Skeletal muscle satellite cell (primary cell): ENCODE measurements at regions not wholly inside any gene's neighbourhood (a gene's known extent, or its start where the extent isn't known, plus 50 kb on each side); places are given as distances from the start of the nearest gene placed in this dataset.

ENCODE experiments used
- H3K27me3 ChIP-seq: 2 replicates; pipeline ENCODE4 v1.7.0; 2013; ENCODE audit warnings: low read length; ENCODE audit not compliant: control insufficient read depth, insufficient read depth
- H3K36me3 ChIP-seq: 2 replicates; pipeline ENCODE4 v1.7.0; 2013; ENCODE audit warnings: mild to moderate bottlenecking, control low read depth, low read length; ENCODE audit not compliant: insufficient read depth
- H3K4me1 ChIP-seq: 2 replicates; pipeline ENCODE4 v1.7.0; 2013; ENCODE audit warnings: low read length; ENCODE audit not compliant: control insufficient read depth, insufficient read depth
- H3K4me2 ChIP-seq: 2 replicates; pipeline ENCODE4 v1.7.0; 2013; ENCODE audit warnings: mild to moderate bottlenecking, low read length
- H3K4me3 ChIP-seq: 2 replicates; pipeline ENCODE4 v1.7.0; 2013; ENCODE audit warnings: low read length
- H3K9ac ChIP-seq: 2 replicates; pipeline ENCODE4 v1.7.0; 2013; ENCODE audit warnings: mild to moderate bottlenecking, low read depth, low read length, moderate library complexity
- H3K9me3 ChIP-seq: replicated peaks from 2 replicates; pipeline ENCODE4 v1.7.0; 2013; ENCODE audit warnings: mild to moderate bottlenecking, control low read depth, low read length

GRCh38 chr21:15329191-15329590 lies 264.4 kb upstream of the NRIP1 start:
- Histone ChIP-seq H3K9me3 (no peaks in the 10 kb centered on the region), H3K9ac (no peak overlapping the region), H3K4me2 (no peak overlapping the region), H3K36me3 (no peaks in the 10 kb centered on the region), H3K4me1 (no peaks in the 10 kb centered on the region), H3K4me3 (no peak overlapping the region), H3K27me3 (no peaks in the 10 kb centered on the region)

- Histone ChIP-seq H3K27me3 (no peaks in the 10 kb centered on the region), H3K9me3 (no peaks in the 10 kb centered on the region), H3K36me3 (no peaks in the 10 kb centered on the region), H3K4me3 (no peak overlapping the region), H3K4me1 (no peaks in the 10 kb centered on the region), H3K4me2 (no peak overlapping the region), H3K9ac (no peak overlapping the region)
These were observed 266.1 kb upstream of the NRIP1 start for GRCh38 chr21:15330872-15331271.

- H3K27me3 ChIP-seq: no peaks in the 10 kb centered on the region
- H3K9me3 ChIP-seq: no peaks in the 10 kb centered on the region
- H3K36me3 ChIP-seq: no peaks in the 10 kb centered on the region
- H3K9ac ChIP-seq: no peak overlapping the region
- no peaks in the 10 kb centered on the region for H3K4me1 ChIP-seq
- H3K4me2 ChIP-seq: no peak overlapping the region
- H3K4me3 ChIP-seq: no peak overlapping the region
These were observed 267.8 kb upstream of the NRIP1 start for GRCh38 chr21:15332572-15332971.

- Histone ChIP-seq H3K9ac (no peak overlapping the region), H3K4me2 (no peak overlapping the region), H3K4me3 (no peak overlapping the region), H3K9me3 (no peaks in the 10 kb centered on the region), H3K4me1 (no peaks in the 10 kb centered on the region), H3K36me3 (no peaks in the 10 kb centered on the region), H3K27me3 (no peaks in the 10 kb centered on the region)
These were observed 268.4 kb upstream of the NRIP1 start for GRCh38 chr21:15333136-15333710.

GRCh38 chr21:15333951-15334350 lies 269.2 kb upstream of the NRIP1 start:
- H3K9ac ChIP-seq: no peak overlapping the region
- no peaks in the 10 kb centered on the region for H3K27me3 ChIP-seq

GRCh38 chr21:15343066-15343465 lies 278.3 kb upstream of the NRIP1 start:
- Histone ChIP-seq H3K9me3 (no peaks in the 10 kb centered on the region), H3K4me3 (no peak overlapping the region), H3K9ac (no peak overlapping the region), H3K4me1 (no peaks in the 10 kb centered on the region), H3K27me3 (no peaks in the 10 kb centered on the region), H3K4me2 (no peak overlapping the region), H3K36me3 (no peaks in the 10 kb centered on the region)

More at GRCh38 chr21:15333951-15334350, 269.2 kb upstream of the NRIP1 start:
- Histone ChIP-seq H3K4me1 (no peaks in the 10 kb centered on the region), H3K36me3 (no peaks in the 10 kb centered on the region), H3K4me3 (no peak overlapping the region), H3K9me3 (no peaks in the 10 kb centered on the region), H3K4me2 (no peak overlapping the region)

GRCh38 chr21:15352009-15352408 lies 287.2 kb upstream of the NRIP1 start:
- Histone ChIP-seq H3K4me3 (no peak overlapping the region), H3K9ac (no peak overlapping the region), H3K4me2 (no peak overlapping the region), H3K27me3 (no peaks in the 10 kb centered on the region), H3K36me3 (no peaks in the 10 kb centered on the region), H3K4me1 (no peaks in the 10 kb centered on the region), H3K9me3 (no peaks in the 10 kb centered on the region)

- H3K4me3 ChIP-seq: no peak overlapping the region
- no peaks in the 10 kb centered on the region for H3K36me3 ChIP-seq
- no peaks in the 10 kb centered on the region for H3K4me1 ChIP-seq
- no peaks in the 10 kb centered on the region for H3K9me3 ChIP-seq
- H3K4me2 ChIP-seq: no peak overlapping the region
- no peaks in the 10 kb centered on the region for H3K27me3 ChIP-seq
- H3K9ac ChIP-seq: no peak overlapping the region
These were observed 288.7 kb upstream of the NRIP1 start for GRCh38 chr21:15353546-15353945.

GRCh38 chr21:15354516-15354915 lies 289.7 kb upstream of the NRIP1 start:
- Histone ChIP-seq H3K4me2 (no peak overlapping the region), H3K9me3 (no peaks in the 10 kb centered on the region), H3K27me3 (no peaks in the 10 kb centered on the region), H3K4me3 (no peak overlapping the region), H3K4me1 (no peaks in the 10 kb centered on the region), H3K9ac (no peak overlapping the region), H3K36me3 (no peaks in the 10 kb centered on the region)

- H3K36me3 ChIP-seq: no peaks in the 10 kb centered on the region
- H3K9ac ChIP-seq: no peak overlapping the region
- no peaks in the 10 kb centered on the region for H3K4me1 ChIP-seq
- no peaks in the 10 kb centered on the region for H3K27me3 ChIP-seq
- no peaks in the 10 kb centered on the region for H3K9me3 ChIP-seq
- no peak overlapping the region for H3K4me3 ChIP-seq
- no peak overlapping the region for H3K4me2 ChIP-seq
These were observed 290.3 kb upstream of the NRIP1 start for GRCh38 chr21:15355066-15355465.

- H3K4me2 ChIP-seq: no peak overlapping the region
- H3K27me3 ChIP-seq: no peaks in the 10 kb centered on the region
- H3K36me3 ChIP-seq: no peaks in the 10 kb centered on the region
- H3K9me3 ChIP-seq: no peaks in the 10 kb centered on the region
- H3K4me1 ChIP-seq: no peaks in the 10 kb centered on the region
- H3K9ac ChIP-seq: no peak overlapping the region
- H3K4me3 ChIP-seq: no peak overlapping the region
These were observed 294.5 kb upstream of the NRIP1 start for GRCh38 chr21:15359251-15359650.

- no peak overlapping the region for H3K4me3 ChIP-seq
- no peaks in the 10 kb centered on the region for H3K27me3 ChIP-seq
- H3K9me3 ChIP-seq: no peaks in the 10 kb centered on the region
- no peaks in the 10 kb centered on the region for H3K4me1 ChIP-seq
- H3K4me2 ChIP-seq: no peak overlapping the region
- H3K36me3 ChIP-seq: no peaks in the 10 kb centered on the region
- H3K9ac ChIP-seq: no peak overlapping the region
These were observed 297.7 kb upstream of the NRIP1 start for GRCh38 chr21:15362458-15362857.
